Psoas muscle (tissue), 7 donors: ENCODE measurements at regions not wholly inside any gene's neighbourhood (a gene's known extent, or its start where the extent isn't known, plus 50 kb on each side); places are given as distances from the start of the nearest gene placed in this dataset.
A peak's percentile ranks its signal among the peaks of the same experiment; 100 is the strongest.

ENCODE experiments used
- ATAC-seq, 4 donors: fragments of 200-7000 bp; cut with Tn5 transposase; one replicate each; pipeline ENCODE4 v1.9.1; 2020; ENCODE audit warnings: moderate library complexity in 3 of 4, mild to moderate bottlenecking in 2 of 4
- DNase-seq, 2 donors: peaks; one replicate each; pipeline ENCODE4 v3.0.0-alpha.2; 2020
- H3K27ac ChIP-seq: fragments of 200-600 bp; one replicate; pipeline ENCODE4 v1.8.0; 2022
- H3K27me3 ChIP-seq, 3 donors: fragments of 200-600 bp in 1 of 3; one replicate each; pipeline versions ENCODE4 v1.6.1 to v1.8.0; 2013 to 2022; ENCODE audit warnings: low read length in 2 of 3, mild to moderate bottlenecking in 2 of 3, moderate library complexity in 1 of 3; ENCODE audit not compliant: insufficient read depth in 3 of 3
- H3K36me3 ChIP-seq, 2 donors: fragments of 200-600 bp in 1 of 2; one replicate each; pipeline versions ENCODE4 v1.6.1 to v1.8.0; 2013 to 2022; ENCODE audit warnings: low read depth in 1 of 2, mild to moderate bottlenecking in 1 of 2, moderate library complexity in 1 of 2; ENCODE audit not compliant: insufficient read depth in 1 of 2
- H3K4me1 ChIP-seq: fragments of 200-600 bp; one replicate; pipeline ENCODE4 v1.8.0; 2022
- H3K4me3 ChIP-seq: fragments of 200-600 bp; one replicate; pipeline ENCODE4 v1.8.0; 2022; ENCODE audit warnings: mild to moderate bottlenecking
- H3K9me3 ChIP-seq: fragments of 200-600 bp; one replicate; pipeline ENCODE4 v1.8.0; 2022
- WGBS, 3 donors: extraction: QIAGEN DNeasy Blood & Tissue Kit; methylation state at CpG; one replicate each; pipeline versions ENCODE4 v1.1.6 to v1.1.7; 2013; 5-methylcytosine and 5-hydroxymethylcytosine counted together
- intact Hi-C, 2 donors: fragments of 100-400 bp; cut with DNase I; formaldehyde crosslinking; loops; one replicate each; pipeline versions ENCODE4 v1.11.0 to v1.14.2; 2022
- TF ChIP-seq, protein P1 (sequence below): fragments of 200-600 bp; IDR thresholded peaks from one replicate; pipeline ENCODE4 v1.8.0; 2022; ENCODE audit warnings: antibody characterized with exemption
- donor health status: healthy with polysubstance abuse.
- donor health status: DM: no; HTN: no; CAD: no; lungs with moderate emphysema.
- donor health status: Bipolar disorder and iron deficiency.
- donor health status: healthy.
- donor health status: DM: yes; HTN: yes; CAD: no.
- donor health status: DM: no; HTN: no; CAD: no.
- donor health status: DM: yes; HTN: yes; CAD: no.

DNA sequence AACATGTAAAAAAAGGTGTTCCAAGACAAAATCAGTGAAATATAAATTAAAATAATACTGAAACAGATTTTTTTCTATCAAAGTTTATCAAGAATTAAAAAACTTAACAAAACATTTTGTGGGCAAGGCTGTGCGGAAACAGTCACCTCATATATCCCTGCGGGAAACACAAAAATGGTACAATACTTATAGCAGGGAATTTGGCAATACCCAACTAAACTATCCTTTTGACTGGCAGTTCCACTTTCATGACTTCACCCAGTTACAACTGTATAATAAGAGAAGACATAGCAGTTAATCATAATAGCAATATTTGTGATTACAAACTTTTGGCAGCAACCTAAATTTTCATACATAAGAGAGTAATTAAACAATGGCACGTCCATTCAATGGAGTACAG is 121.5 kb upstream of the EGLN3 start:
- TF ChIP-seq, protein P1, sequence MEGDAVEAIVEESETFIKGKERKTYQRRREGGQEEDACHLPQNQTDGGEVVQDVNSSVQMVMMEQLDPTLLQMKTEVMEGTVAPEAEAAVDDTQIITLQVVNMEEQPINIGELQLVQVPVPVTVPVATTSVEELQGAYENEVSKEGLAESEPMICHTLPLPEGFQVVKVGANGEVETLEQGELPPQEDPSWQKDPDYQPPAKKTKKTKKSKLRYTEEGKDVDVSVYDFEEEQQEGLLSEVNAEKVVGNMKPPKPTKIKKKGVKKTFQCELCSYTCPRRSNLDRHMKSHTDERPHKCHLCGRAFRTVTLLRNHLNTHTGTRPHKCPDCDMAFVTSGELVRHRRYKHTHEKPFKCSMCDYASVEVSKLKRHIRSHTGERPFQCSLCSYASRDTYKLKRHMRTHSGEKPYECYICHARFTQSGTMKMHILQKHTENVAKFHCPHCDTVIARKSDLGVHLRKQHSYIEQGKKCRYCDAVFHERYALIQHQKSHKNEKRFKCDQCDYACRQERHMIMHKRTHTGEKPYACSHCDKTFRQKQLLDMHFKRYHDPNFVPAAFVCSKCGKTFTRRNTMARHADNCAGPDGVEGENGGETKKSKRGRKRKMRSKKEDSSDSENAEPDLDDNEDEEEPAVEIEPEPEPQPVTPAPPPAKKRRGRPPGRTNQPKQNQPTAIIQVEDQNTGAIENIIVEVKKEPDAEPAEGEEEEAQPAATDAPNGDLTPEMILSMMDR: no peak
- H3K4me3 ChIP-seq: no peak overlapping the region
- peaks cover 5% of the 10 kb centered on the region for H3K9me3 ChIP-seq
- no peaks in the 10 kb centered on the region for H3K36me3 ChIP-seq
- no peaks in the 10 kb centered on the region for H3K4me1 ChIP-seq
- no peak overlapping the region for H3K27ac ChIP-seq
- ATAC-seq (no peak), DNase-seq (no peak)
- no peaks in the 10 kb centered on the region for H3K27me3 ChIP-seq
- WGBS, 3 donors: 96 to 100% (median 98%) methylated on average over 3 of the region's 3 CpGs
- intact Hi-C loops: no loop called here

DNA sequence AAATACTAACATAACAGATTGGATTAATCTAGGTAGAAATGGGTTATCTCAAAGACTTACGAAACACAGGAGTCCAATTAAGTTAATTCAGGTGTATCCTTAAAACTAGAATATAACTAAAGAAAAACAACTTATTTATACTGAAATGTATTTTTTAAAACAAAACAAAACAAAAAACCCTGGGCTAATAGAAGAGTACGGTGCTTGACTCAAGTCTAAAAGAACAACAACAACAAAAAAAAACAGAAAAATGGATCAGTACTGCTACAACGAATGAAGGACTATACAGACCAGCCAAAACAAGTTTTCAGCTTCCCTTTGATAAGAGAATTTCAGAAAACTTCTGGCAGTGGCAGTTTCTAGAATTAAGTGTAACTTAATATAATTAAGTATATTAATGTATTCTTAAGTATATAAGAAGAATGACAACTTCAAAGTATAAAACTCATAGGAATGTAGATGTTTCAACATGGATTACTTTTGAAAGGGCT is 120.1 kb upstream of the EGLN3 start:
- H3K4me1 ChIP-seq: no peaks in the 10 kb centered on the region
- no peak overlapping the region for H3K27ac ChIP-seq
- no peaks in the 10 kb centered on the region for H3K36me3 ChIP-seq
- no peak overlapping the region for H3K4me3 ChIP-seq
- WGBS, 3 donors: 74 to 94% (median 93%) methylated on average over 3 of the region's 3 CpGs
- intact Hi-C loops: no loop called here
- peaks cover 5% of the 10 kb centered on the region for H3K9me3 ChIP-seq
- DNase-seq: no peak
- TF ChIP-seq, protein P1: no peak
- no peaks in the 10 kb centered on the region for H3K27me3 ChIP-seq
- no peak for ATAC-seq

DNA sequence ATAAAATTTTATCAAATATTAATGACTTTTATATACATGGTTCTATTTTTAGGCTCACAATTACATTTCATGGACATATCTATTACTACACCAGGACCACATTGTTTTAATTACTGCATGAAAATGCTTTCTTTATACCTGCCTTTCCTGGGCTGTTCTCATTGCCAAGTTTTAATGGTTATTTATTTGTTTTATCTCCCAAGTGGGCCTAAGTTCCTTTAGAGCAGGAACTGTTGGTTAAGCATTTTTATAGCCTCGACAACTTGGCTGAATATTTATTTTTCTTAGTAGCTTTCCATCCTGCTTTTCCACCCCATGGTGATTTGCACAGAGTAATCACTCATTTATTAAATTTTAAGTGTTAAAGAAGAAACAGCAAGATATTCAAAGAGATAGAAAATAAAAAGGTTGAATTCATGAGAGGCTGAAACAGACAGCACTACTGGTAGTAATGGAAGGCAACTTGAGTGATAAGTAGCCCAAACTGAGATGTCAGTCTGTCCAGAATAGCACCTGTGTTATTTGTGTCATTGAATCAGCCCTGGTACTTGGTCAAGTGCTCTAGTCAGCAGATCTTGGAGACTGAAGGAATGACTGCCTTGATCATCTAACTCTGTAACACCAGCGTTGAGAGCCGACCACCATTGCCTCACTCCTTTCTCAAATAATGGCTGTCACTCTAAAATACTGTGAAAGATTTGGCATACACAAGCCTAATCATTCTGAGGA is 119.1 kb upstream of the EGLN3 start:
- Histone ChIP-seq H3K4me3 (no peak overlapping the region), H3K4me1 (peaks cover 5% of the 10 kb centered on the region), H3K9me3 (peaks cover 5% of the 10 kb centered on the region), H3K36me3 (no peaks in the 10 kb centered on the region), H3K27me3 (no peaks in the 10 kb centered on the region), H3K27ac (no peak overlapping the region)
- WGBS, 3 donors: 55 to 77% (median 59%) methylated on average over 3 of the region's 3 CpGs
- TF ChIP-seq, protein P1: no peak
- intact Hi-C loops: loop anchor here in 1 of 2 donors (10.0 kb wide), 1 partner anchor 155 kb away; no protein-coding TSS in a partner anchor
- ATAC-seq: peak in 2 of 4 donors; percentile 70 to 84
- DNase-seq: no peak

DNA sequence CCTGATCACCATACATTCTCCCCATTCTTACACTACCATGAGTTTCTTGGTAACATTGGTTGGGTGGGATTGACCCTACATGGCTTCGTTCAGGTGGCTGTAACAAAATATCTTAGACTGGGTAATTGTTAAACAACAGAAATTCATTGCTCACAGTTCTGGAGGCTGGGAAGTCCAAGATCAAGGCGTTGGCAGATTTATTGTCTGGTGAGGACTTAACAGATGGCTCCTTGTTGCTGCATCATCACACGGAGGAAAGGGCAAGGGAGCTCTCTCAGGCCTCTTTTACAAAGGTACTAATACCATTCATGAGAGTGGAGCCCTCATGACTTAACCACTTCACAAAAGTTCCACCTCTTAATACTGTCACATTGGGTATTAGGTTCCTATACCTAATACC is 116.7 kb upstream of the EGLN3 start:
- TF ChIP-seq, protein P1: no peak
- DNase-seq: no peak
- intact Hi-C loops: loop anchor here in 1 of 2 donors (10.0 kb wide), 1 partner anchor 157 kb away; no protein-coding TSS in a partner anchor
- no peak overlapping the region for H3K4me3 ChIP-seq
- H3K36me3 ChIP-seq: no peaks in the 10 kb centered on the region
- H3K27ac ChIP-seq: no peak overlapping the region
- ATAC-seq: no peak
- WGBS, 3 donors: 65 to 78% (median 71%) methylated on average over 3 of the region's 3 CpGs
- H3K27me3 ChIP-seq: no peaks in the 10 kb centered on the region
- H3K9me3 ChIP-seq: no peaks in the 10 kb centered on the region
- peaks cover 22% of the 10 kb centered on the region for H3K4me1 ChIP-seq
